ENCODE measurements at regions not wholly inside any gene's neighbourhood (a gene's known extent, or its start where the extent isn't known, plus 50 kb on each side); places are given as distances from the start of the nearest gene placed in this dataset.

DNA sequence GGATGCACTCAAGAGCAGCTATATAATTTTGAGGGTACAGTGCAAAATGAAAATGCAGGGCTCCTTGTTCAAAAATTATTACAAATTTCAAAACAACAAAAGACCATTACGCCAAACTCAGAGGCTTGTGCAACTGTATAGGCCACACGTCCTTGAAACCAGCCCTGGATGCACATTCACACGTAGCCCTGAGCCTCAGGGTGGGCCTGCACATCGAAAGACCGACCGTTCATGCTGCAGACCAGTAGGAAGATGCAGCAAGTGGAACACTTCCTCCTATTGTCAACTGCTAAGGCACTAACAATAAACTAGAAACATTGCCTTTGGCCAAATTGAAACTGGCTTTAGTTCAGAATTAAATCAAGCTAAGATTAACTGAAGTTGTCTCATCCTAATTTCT lies 174.7 kb downstream of the SHOX2 start:
- TF ChIP-seq, protein P1, sequence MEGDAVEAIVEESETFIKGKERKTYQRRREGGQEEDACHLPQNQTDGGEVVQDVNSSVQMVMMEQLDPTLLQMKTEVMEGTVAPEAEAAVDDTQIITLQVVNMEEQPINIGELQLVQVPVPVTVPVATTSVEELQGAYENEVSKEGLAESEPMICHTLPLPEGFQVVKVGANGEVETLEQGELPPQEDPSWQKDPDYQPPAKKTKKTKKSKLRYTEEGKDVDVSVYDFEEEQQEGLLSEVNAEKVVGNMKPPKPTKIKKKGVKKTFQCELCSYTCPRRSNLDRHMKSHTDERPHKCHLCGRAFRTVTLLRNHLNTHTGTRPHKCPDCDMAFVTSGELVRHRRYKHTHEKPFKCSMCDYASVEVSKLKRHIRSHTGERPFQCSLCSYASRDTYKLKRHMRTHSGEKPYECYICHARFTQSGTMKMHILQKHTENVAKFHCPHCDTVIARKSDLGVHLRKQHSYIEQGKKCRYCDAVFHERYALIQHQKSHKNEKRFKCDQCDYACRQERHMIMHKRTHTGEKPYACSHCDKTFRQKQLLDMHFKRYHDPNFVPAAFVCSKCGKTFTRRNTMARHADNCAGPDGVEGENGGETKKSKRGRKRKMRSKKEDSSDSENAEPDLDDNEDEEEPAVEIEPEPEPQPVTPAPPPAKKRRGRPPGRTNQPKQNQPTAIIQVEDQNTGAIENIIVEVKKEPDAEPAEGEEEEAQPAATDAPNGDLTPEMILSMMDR (IDR thresholded peaks at IDR 0.05 in 8 of 11, conservative IDR thresholded peaks at IDR 0.05 in 3 of 11): no peak
- TF ChIP-seq POLR2AphosphoS5 (IDR thresholded peaks at IDR 0.05) (no peak), POLR2A (IDR thresholded peaks at IDR 0.05) (no peak)
- Histone ChIP-seq H3K36me3 (no peaks in the 10 kb centered on the region), H3K27me3 (replicated peaks in 1 of 7) (no peaks in the 10 kb centered on the region), H3K27ac (no peak overlapping the region), H3K9me3 (no peaks in the 10 kb centered on the region), H3K4me1 (no peaks in the 10 kb centered on the region), H3K4me3 (no peak overlapping the region)
- no peak for DNase-seq
- WGBS, 5 donors: 44 to 71% (median 51%) methylated on average over 6 of the region's 6 CpGs
- intact Hi-C loops (cut with DNase I; ENCODE audit: low total_unique reads): no loop called here

DNA sequence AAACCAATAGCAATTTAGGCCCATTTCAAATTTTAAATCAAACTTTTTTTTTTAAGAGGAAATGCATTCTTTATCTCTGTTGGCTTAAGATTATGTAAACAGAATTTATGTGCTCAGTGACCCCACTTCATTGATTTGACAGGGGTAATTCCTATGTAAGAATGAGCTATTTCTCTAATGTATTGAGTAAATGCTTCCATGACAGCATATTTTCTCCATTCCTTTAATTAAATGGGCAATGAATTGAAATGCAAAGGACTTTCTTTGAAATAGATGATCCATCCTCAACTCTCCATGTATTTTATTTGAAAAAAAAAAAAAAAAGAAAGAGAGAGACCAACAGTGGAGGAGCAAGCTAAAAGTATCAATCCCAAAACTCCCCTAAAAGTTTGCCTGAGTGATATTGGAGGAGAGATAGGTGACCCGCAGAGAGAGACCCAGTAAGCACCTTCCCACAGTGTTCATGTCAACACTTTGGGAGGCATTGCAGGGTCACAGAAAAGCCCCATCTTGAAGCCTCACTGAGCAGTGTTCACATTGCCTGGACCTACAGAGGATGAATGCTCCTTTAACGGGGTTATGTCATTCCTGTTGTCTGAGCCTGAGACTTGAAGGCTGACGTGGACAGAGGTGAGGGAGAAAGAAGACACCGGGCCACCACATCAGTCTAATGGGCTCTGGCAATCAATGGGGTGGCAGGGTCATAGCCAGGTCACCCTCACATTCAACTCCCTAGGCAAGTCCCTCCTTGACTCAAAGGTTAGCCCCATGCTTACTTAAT lies 176.0 kb downstream of the SHOX2 start:
- no peak for DNase-seq
- Histone ChIP-seq H3K27me3 (replicated peaks in 1 of 7) (no peaks in the 10 kb centered on the region), H3K27ac (no peak overlapping the region), H3K4me1 (no peaks in the 10 kb centered on the region), H3K9me3 (no peaks in the 10 kb centered on the region), H3K36me3 (no peaks in the 10 kb centered on the region), H3K4me3 (no peak overlapping the region)
- intact Hi-C loops (cut with DNase I; ENCODE audit: low total_unique reads): no loop called here
- 69 to 84% (median 80%) methylated on average over 4 of the region's 4 CpGs for WGBS, 5 donors
- TF ChIP-seq POLR2AphosphoS5 (IDR thresholded peaks at IDR 0.05) (no peak), POLR2A (IDR thresholded peaks at IDR 0.05) (no peak)
- TF ChIP-seq, protein P1 (IDR thresholded peaks at IDR 0.05 in 8 of 11, conservative IDR thresholded peaks at IDR 0.05 in 3 of 11): no peak

DNA sequence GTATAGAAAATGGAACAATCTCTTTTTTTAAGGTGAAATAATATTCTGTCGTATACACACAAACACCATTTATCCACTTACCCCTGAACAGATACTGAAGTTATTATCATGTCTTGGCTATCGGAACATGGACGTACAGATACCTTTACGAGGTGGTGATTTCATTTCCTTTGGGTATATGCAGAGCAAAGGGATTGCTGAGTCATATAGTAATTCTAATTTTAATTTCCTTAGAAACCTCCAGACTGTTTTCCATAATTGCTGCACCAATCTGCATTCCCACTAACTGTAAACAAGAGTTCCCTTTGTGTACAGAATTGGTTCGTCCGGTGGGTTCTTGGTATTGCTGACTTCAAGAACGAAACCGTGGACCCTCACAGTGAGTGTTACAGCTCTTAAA lies 179.4 kb downstream of the SHOX2 start:
- Histone ChIP-seq H3K36me3 (no peaks in the 10 kb centered on the region), H3K9me3 (no peaks in the 10 kb centered on the region), H3K4me3 (no peak overlapping the region), H3K4me1 (no peaks in the 10 kb centered on the region), H3K27me3 (replicated peaks in 1 of 7) (no peaks in the 10 kb centered on the region), H3K27ac (no peak overlapping the region)
- TF ChIP-seq, protein P1 (IDR thresholded peaks at IDR 0.05 in 8 of 11, conservative IDR thresholded peaks at IDR 0.05 in 3 of 11): no peak
- TF ChIP-seq POLR2A (IDR thresholded peaks at IDR 0.05): no peak
- TF ChIP-seq POLR2AphosphoS5 (IDR thresholded peaks at IDR 0.05): no peak
- DNase-seq: no peak
- intact Hi-C loops (cut with DNase I; ENCODE audit: low total_unique reads): no loop called here
- 80 to 95% (median 89%) methylated on average over 8 of the region's 8 CpGs for WGBS, 5 donors

DNA sequence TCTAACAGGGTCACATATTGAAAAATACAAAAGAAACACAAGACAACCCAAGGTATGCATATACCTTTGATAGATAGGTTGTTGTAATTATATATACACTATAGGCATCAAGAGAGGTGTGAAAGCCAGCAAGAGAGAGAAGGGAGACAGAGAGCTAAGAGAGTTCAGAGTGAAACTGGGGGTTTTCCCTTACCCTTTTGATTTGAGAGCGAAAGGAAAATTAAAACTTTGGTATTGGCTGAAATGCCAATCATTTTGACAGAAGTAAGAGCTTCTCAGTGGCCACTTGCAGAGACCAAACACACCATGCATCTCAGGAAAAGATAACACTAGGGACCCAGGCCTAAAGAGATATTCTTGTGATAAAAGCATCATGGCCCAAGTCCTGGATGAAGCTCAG lies 183.6 kb downstream of the SHOX2 start:
- H3K27me3 ChIP-seq (replicated peaks in 1 of 7): no peaks in the 10 kb centered on the region
- no peaks in the 10 kb centered on the region for H3K9me3 ChIP-seq
- intact Hi-C loops (cut with DNase I; ENCODE audit: low total_unique reads): no loop called here
- 62 to 90% (median 86%) methylated on average over 1 of the region's 1 CpG for WGBS, 5 donors
- TF ChIP-seq, protein P1 (IDR thresholded peaks at IDR 0.05 in 8 of 11, conservative IDR thresholded peaks at IDR 0.05 in 3 of 11): no peak
- no peaks in the 10 kb centered on the region for H3K36me3 ChIP-seq
- H3K4me1 ChIP-seq: no peaks in the 10 kb centered on the region
- DNase-seq: no peak
- no peak overlapping the region for H3K4me3 ChIP-seq
- no peak overlapping the region for H3K27ac ChIP-seq
